K562 (cell line): ENCODE measurements at regions not wholly inside any gene's neighbourhood (a gene's known extent, or its start where the extent isn't known, plus 50 kb on each side); places are given as distances from the start of the nearest gene placed in this dataset.

ENCODE experiments used
- ATAC-seq: fragments of 200-7000 bp; cut with Tn5 transposase; 3 replicates; pipeline ENCODE4 v1.9.1; 2020; ENCODE audit warnings: moderate library complexity
- BruUV-seq: library from RNA; stranded (reverse); fragments of 400-500 nt; replicated peaks from 2 replicates; lab custom pipeline; 2021; lab: Mats Ljungman, UMichigan
- CTCF ChIA-PET: fragments of 300-600 bp; formaldehyde crosslinking; extraction: SDS; loops from one replicate; lab custom pipeline; 2021; ENCODE audit warnings: low intra/inter-chr PET ratio; lab: Yijun Ruan, JAX
- POLR2A ChIA-PET: fragments of 300-600, 350-650 bp; sonication (Branson Sonifier 250); formaldehyde crosslinking; extraction: SDS; loops from one replicate; lab custom pipeline; 2021; ENCODE audit warnings: antibody characterized with exemption, inconsistent platforms; lab: Yijun Ruan, JAX
- DNase-seq, 4 experiments: peaks; one replicate each; pipeline versions ENCODE4 v3.0.0 to v3.0.0-alpha.2; 2011 to 2018; ENCODE audit warnings: low spot score in 3 of 4, mixed read lengths in 3 of 4; ENCODE audit errors: extremely low read depth in 1 of 4
- FAIRE-seq: peaks from 2 replicates; lab custom pipeline; 2011; peaks lifted over from hg19 to GRCh38; lab: Jason Lieb, UNC
- H2AFZ ChIP-seq: 2 replicates; pipeline ENCODE4 v1.6.0; 2011; ENCODE audit warnings: low read depth, low read length, control low read depth, inconsistent platforms
- H3K27ac ChIP-seq: fragments of 200-600 bp; 3 replicates; pipeline ENCODE4 v1.8.0; 2011; ENCODE audit warnings: low read depth, mild to moderate bottlenecking, control low read depth, inconsistent platforms, low read length, moderate library complexity, mixed read lengths; ENCODE audit errors: extremely low read depth
- H3K27me3 ChIP-seq, 2 experiments: fragments of 300-600 bp in 1 of 2; 2 replicates in 1 of 2; 3 replicates in 1 of 2; pipeline versions ENCODE4 v1.6.0 to v1.8.0; 2011; ENCODE audit warnings: inconsistent platforms in 2 of 2, low read length in 2 of 2, mild to moderate bottlenecking in 1 of 2, mixed read lengths in 1 of 2, moderate library complexity in 1 of 2; ENCODE audit not compliant: control insufficient read depth in 2 of 2, insufficient read depth in 2 of 2
- H3K36me3 ChIP-seq: fragments of 300-600 bp; 3 replicates; pipeline ENCODE4 v1.8.0; 2011; ENCODE audit warnings: mild to moderate bottlenecking, low read length, inconsistent platforms; ENCODE audit not compliant: control insufficient read depth, insufficient read depth
- H3K4me1 ChIP-seq, 2 experiments: fragments of 200-600 bp in 1 of 2; replicated peaks in 1 of 2; 2 replicates in 1 of 2; 3 replicates in 1 of 2; pipeline versions ENCODE4 v1.5.1 to v1.8.0; 2011; ENCODE audit warnings: inconsistent platforms in 2 of 2, low read length in 2 of 2, mild to moderate bottlenecking in 1 of 2, mixed read lengths in 1 of 2, moderate library complexity in 1 of 2; ENCODE audit not compliant: control insufficient read depth in 2 of 2, insufficient read depth in 2 of 2
- H3K4me2 ChIP-seq: 2 replicates; pipeline ENCODE4 v1.6.1; 2011; ENCODE audit warnings: low read length, control low read depth, inconsistent platforms, mixed read lengths; ENCODE audit not compliant: insufficient read depth
- H3K4me3 ChIP-seq: fragments of 200-600 bp; sonication (generic), shearing (Covaris generic); 2 replicates; pipeline ENCODE4 v1.5.1; 2016; ENCODE audit warnings: control low read depth, inconsistent platforms
- H3K79me2 ChIP-seq: fragments of 200-600 bp; 3 replicates; pipeline ENCODE4 v1.8.0; 2011; ENCODE audit warnings: low read length, inconsistent platforms; ENCODE audit not compliant: control insufficient read depth, insufficient read depth
- H3K9ac ChIP-seq, 2 experiments: 2 replicates each; pipeline versions ENCODE4 v1.6.0 to v1.6.1; 2011; ENCODE audit warnings: low read depth in 2 of 2, low read length in 2 of 2, control low read depth in 1 of 2, inconsistent platforms in 1 of 2, mild to moderate bottlenecking in 1 of 2, mixed read lengths in 1 of 2; ENCODE audit not compliant: insufficient read depth in 1 of 2
- H3K9me1 ChIP-seq: one replicate; pipeline ENCODE4 v1.6.0; 2011; ENCODE audit warnings: inconsistent platforms, mild to moderate bottlenecking, low read length, moderate library complexity; ENCODE audit not compliant: control insufficient read depth, insufficient read depth
- H3K9me3 ChIP-seq: replicated peaks from 2 replicates; pipeline ENCODE4 v1.5.1; 2011; ENCODE audit warnings: low read depth, low read length, inconsistent platforms; ENCODE audit not compliant: control insufficient read depth, insufficient read depth
- H4K20me1 ChIP-seq: replicated peaks from 2 replicates; pipeline ENCODE4 v1.6.1; 2011; ENCODE audit warnings: low read length, inconsistent platforms, mixed read lengths; ENCODE audit not compliant: control insufficient read depth, insufficient read depth
- BCOR ChIP-seq: fragments of 450-650 bp; IDR thresholded peaks from 2 replicates; pipeline ENCODE4 v1.6.1; 2016
- BDP1 ChIP-seq: IDR thresholded peaks from 3 replicates; pipeline ENCODE4 v1.6.1; 2011; ENCODE audit not compliant: insufficient read length, insufficient read depth
- CTCF ChIP-seq, 3 experiments: IDR thresholded peaks in 2 of 3; conservative IDR thresholded peaks in 1 of 3; 2 replicates each; pipeline ENCODE4 v1.5.1; 2011 to 2012; ENCODE audit warnings: low read length in 3 of 3, mild to moderate bottlenecking in 3 of 3, control low read depth in 2 of 3, improper control_type of control experiment in 1 of 3, inconsistent platforms in 1 of 3, low read depth in 1 of 3, mixed read lengths in 1 of 3, moderate library complexity in 1 of 3; ENCODE audit not compliant: insufficient read depth in 2 of 3
- ERF ChIP-seq: fragments of 450-650 bp; formaldehyde crosslinking; IDR thresholded peaks from 2 replicates; pipeline ENCODE4 v1.4.0; 2020; ENCODE audit warnings: mild to moderate bottlenecking, mixed read lengths
- HMBOX1 ChIP-seq: sonication (generic); IDR thresholded peaks from 2 replicates; pipeline ENCODE4 v1.6.1; 2016
- PREB ChIP-seq: sonication (generic); formaldehyde crosslinking; IDR thresholded peaks from 2 replicates; pipeline ENCODE4 v1.8.1; 2023; ENCODE audit warnings: mild to moderate bottlenecking, missing genetic modification reagents
- SETDB1 ChIP-seq: IDR thresholded peaks from one replicate; pipeline ENCODE4 v1.6.1; 2012; ENCODE audit warnings: low read length, control low read depth, inconsistent platforms
- SP1 ChIP-seq: sonication (generic); formaldehyde crosslinking; IDR thresholded peaks from 2 replicates; pipeline ENCODE4 v1.8.1; 2022; ENCODE audit warnings: mild to moderate bottlenecking, missing genetic modification reagents
- THRAP3 ChIP-seq: fragments of 450-650 bp; IDR thresholded peaks from 2 replicates; pipeline ENCODE4 v1.6.1; 2016; ENCODE audit warnings: mild to moderate bottlenecking, inconsistent platforms, borderline replicate concordance
- XRCC4 ChIP-seq: IDR thresholded peaks from one replicate; pipeline ENCODE4 v1.6.1; 2011; ENCODE audit not compliant: insufficient read depth, insufficient read length; ENCODE audit errors: extremely low read depth
- ZC3H8 ChIP-seq: fragments of 450-650 bp; IDR thresholded peaks from 2 replicates; pipeline ENCODE4 v1.6.1; 2017
- ZFP36 ChIP-seq: fragments of 150-350 bp; IDR thresholded peaks from 2 replicates; pipeline ENCODE4 v1.6.1; 2018; ENCODE audit warnings: low read length, low read depth; ENCODE audit not compliant: partially characterized antibody
- WGBS: fragments of 100-300 bp; shearing (Covaris generic); methylation state at CpG from one replicate; pipeline ENCODE4 v1.1.6; 2016; ENCODE audit warnings: low coverage, mixed read lengths; ENCODE audit not compliant: insufficient coverage; ENCODE audit errors: missing lambda C conversion rate; 5-methylcytosine and 5-hydroxymethylcytosine counted together
- in situ Hi-C: fragments of 300-500 bp; cut with MboI; formaldehyde crosslinking; loops from 4 replicates; pipeline ENCODE4 v1.15.0; 2018; ENCODE audit warnings: inconsistent platforms, mixed read lengths
- intact Hi-C: fragments of 100-400 bp; cut with micrococcal nuclease; formaldehyde crosslinking; loops from 2 replicates; pipeline ENCODE4 v1.14.2; 2022

GRCh38 chr4:122218762-122219161, 66.6 kb downstream of the BLTP1 start:
- in situ Hi-C loops (no loop called here), intact Hi-C loops (no loop called here)
- Histone ChIP-seq H2AFZ (no peak overlapping the region), H3K4me2 (no peak overlapping the region), H3K4me1 (no peaks in the 10 kb centered on the region), H3K9me1 (no peaks in the 10 kb centered on the region), H4K20me1 (no peaks in the 10 kb centered on the region), H3K9ac (no peak overlapping the region), H3K4me3 (no peak overlapping the region), H3K27ac (no peak overlapping the region), H3K27me3 (no peaks in the 10 kb centered on the region), H3K79me2 (no peaks in the 10 kb centered on the region), H3K36me3 (peaks cover 6% of the 10 kb centered on the region; the same call in 1 of the 3 replicates), H3K9me3 (no peaks in the 10 kb centered on the region)
- DNase-seq = peak in 1 of 4 experiments; percentile 8
- no peak for FAIRE-seq
- no TSS peak for BruUV-seq
- peak; percentile 7 to 37 (median 22); a peak in 2 of 6 replicates for TF ChIP-seq CTCF (IDR thresholded peaks at IDR 0.05 in 2 of 3, conservative IDR thresholded peaks at IDR 0.05 in 1 of 3; ENCODE audit: insufficient read depth in 2 of 3, low read depth in 1 of 3, low read length in 3 of 3)
- TF ChIP-seq ZC3H8 = no peak
- WGBS = 25% methylated on average over 1 of the region's 1 CpG
- POLR2A ChIA-PET = interaction anchor here (0.8 kb wide), 1 partner anchor 11 kb away, joined by 3 read pairs; no protein-coding TSS in a partner anchor
- CTCF ChIA-PET = interaction anchor here (0.6 kb wide), 1 partner anchor 716 kb away, joined by 3 read pairs; no protein-coding TSS in a partner anchor
- ATAC-seq = peak; percentile 67; the same call in 2 of the 3 replicates

GRCh38 chr4:122219356-122219755, 67.2 kb downstream of the BLTP1 start:
- 80% methylated on average over 2 of the region's 2 CpGs for WGBS
- BruUV-seq = no TSS peak
- POLR2A ChIA-PET = interaction anchor here (0.8 kb wide), 1 partner anchor 10 kb away, joined by 3 read pairs; no protein-coding TSS in a partner anchor
- TF ChIP-seq XRCC4 (no peak), BDP1 (no peak), SETDB1 (no peak), PREB (CRISPR knock-in tag) (no peak), ERF (CRISPR knock-in tag) (no peak), BCOR (no peak), THRAP3 (no peak), SP1 (CRISPR knock-in tag) (no peak), ZFP36 (no peak), HMBOX1 (no peak)

More at GRCh38 chr4:122219356-122219755, 67.2 kb downstream of the BLTP1 start:
- H3K4me3 ChIP-seq = no peak overlapping the region
- DNase-seq (no peak), FAIRE-seq (no peak), ATAC-seq (no peak)
- H4K20me1 ChIP-seq = no peaks in the 10 kb centered on the region
- CTCF ChIA-PET = no interaction called here
- no peaks in the 10 kb centered on the region for H3K27me3 ChIP-seq
- no peaks in the 10 kb centered on the region for H3K9me3 ChIP-seq
- no peak overlapping the region for H2AFZ ChIP-seq
- no peak overlapping the region for H3K9ac ChIP-seq
- H3K9me1 ChIP-seq = no peaks in the 10 kb centered on the region
- no peak overlapping the region for H3K4me2 ChIP-seq
- peaks cover 6% of the 10 kb centered on the region; the same call in 2 of the 3 replicates for H3K36me3 ChIP-seq
- H3K79me2 ChIP-seq = no peaks in the 10 kb centered on the region
- in situ Hi-C loops = no loop called here
- intact Hi-C loops = no loop called here
- H3K27ac ChIP-seq = no peak overlapping the region
- H3K4me1 ChIP-seq = no peaks in the 10 kb centered on the region
